GM13976 (cell line): ENCODE measurements at regions not wholly inside any gene's neighbourhood (a gene's known extent, or its start where the extent isn't known, plus 50 kb on each side); places are given as distances from the start of the nearest gene placed in this dataset.
"Not testable (repeated sequence)": the region's sequence is repeated elsewhere in the genome, so short reads cannot be mapped to it uniquely, and the experiment has no call there.

Experiments
- DNase-seq: peaks from one replicate; pipeline ENCODE4 v3.0.0; 2012; ENCODE audit warnings: low spot score
- in situ Hi-C: fragments of 300-500 bp; cut with MboI; formaldehyde crosslinking; loops from one replicate; pipeline ENCODE4 v1.12.0; 2022; ENCODE audit warnings: low sequenced_read_pairs, mixed read lengths, inconsistent platforms; ENCODE audit not compliant: unreplicated experiment
- TF ChIP-seq, protein P1 (sequence below): IDR thresholded peaks from 2 replicates; pipeline ENCODE4 v1.5.1; 2012; ENCODE audit warnings: borderline replicate concordance, mild to moderate bottlenecking; ENCODE audit not compliant: insufficient read depth; ENCODE audit errors: extremely low read depth, missing control alignments, control extremely low read depth

DNA sequence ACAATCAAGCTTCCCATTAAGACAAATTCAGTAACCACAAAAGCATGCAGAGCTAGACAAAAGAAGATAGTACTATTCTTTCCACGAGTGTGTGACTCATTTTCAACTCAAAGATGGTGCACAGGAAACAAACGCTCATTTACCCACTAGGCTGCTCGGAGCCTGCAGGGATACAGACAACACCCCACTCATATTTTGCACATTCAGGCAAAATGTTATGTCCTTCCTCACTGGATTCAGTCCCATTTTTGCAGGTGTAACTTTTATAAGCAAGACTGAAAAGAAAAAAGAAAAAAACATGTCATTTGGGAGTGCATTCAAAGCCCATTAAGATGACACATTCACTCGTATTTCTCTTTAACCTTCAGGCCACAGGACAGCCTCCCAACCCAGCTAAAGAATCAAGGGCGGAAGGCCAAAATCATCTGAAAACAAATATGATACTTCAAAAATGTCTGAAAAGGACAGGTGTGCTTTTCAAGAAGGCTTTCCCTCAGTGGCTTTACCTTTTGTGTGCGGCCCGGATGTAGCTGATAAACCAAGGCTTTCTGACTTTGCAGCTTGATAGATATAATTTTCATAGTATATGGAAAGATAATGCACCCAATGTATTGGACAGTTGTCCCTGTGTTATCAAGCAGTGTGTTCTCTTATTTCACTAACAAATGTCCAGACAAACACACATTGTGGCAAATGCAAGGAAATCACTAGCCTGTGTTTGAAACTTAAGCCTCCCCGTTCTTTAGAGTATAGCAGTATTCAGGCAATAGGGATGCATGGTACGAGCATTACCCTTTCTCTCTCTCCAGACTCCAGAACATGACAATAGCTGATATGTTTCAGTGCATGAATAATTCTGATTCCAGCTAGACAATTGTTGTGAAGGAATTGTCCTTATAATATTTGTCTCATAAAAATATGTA is 147.8 kb upstream of the KRR1 start:
- in situ Hi-C loops: no loop called here
- DNase-seq: no peak
- TF ChIP-seq, protein P1, sequence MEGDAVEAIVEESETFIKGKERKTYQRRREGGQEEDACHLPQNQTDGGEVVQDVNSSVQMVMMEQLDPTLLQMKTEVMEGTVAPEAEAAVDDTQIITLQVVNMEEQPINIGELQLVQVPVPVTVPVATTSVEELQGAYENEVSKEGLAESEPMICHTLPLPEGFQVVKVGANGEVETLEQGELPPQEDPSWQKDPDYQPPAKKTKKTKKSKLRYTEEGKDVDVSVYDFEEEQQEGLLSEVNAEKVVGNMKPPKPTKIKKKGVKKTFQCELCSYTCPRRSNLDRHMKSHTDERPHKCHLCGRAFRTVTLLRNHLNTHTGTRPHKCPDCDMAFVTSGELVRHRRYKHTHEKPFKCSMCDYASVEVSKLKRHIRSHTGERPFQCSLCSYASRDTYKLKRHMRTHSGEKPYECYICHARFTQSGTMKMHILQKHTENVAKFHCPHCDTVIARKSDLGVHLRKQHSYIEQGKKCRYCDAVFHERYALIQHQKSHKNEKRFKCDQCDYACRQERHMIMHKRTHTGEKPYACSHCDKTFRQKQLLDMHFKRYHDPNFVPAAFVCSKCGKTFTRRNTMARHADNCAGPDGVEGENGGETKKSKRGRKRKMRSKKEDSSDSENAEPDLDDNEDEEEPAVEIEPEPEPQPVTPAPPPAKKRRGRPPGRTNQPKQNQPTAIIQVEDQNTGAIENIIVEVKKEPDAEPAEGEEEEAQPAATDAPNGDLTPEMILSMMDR: no peak

GRCh38 chr12:75658286-75658685 is 146.9 kb upstream of the KRR1 start:
- TF ChIP-seq, protein P1: no peak
- in situ Hi-C loops: no loop called here
- DNase-seq: no peak

DNA sequence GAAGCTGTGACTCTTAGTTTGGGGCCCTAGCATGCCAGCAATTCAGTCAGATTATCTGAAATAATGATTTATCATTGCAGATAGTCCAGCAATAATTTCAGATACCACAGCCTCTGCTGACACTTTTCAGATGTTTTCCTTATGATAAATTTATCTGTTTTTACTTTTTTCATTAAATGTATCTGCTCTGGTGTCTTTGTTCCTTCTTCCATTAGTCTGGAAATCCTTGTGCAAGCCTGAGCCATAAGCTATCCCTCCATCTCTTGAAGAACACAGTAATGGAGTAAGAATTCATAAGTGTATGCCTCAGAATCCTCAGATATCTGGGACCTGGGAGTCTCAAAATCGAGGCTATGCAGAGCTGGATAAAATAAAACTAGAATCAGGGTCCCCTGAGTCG is 146.4 kb upstream of the KRR1 start:
- in situ Hi-C loops: no loop called here
- TF ChIP-seq, protein P1: no peak
- DNase-seq: no peak

GRCh38 chr12:75657354-75657753 is 145.9 kb upstream of the KRR1 start:
- in situ Hi-C loops, DNase-seq: not testable (repeated sequence)

GRCh38 chr12:75656648-75657047 is 145.2 kb upstream of the KRR1 start:
- in situ Hi-C loops: no loop called here
- DNase-seq: no peak
- TF ChIP-seq, protein P1: no peak

DNA sequence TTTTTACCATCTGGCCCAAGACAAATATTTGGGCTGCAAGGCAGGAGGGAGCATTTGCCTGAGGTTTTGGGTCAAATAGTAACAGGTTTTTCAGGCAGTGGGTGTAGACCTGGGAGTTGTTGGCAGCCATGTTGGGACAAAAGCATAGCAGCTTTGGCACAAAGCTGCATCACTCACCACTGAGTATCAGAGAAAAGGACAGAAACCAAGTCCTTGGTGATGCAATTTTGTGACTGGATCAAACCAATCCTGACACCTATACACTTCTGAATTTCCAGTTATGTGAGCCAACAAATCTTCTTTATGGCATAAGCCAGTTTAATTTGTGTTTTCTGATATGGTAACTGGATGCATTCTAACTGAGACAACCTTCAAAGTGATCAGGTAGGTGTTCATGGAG is 144.8 kb upstream of the KRR1 start:
- DNase-seq: no peak
- TF ChIP-seq, protein P1: no peak
- in situ Hi-C loops: no loop called here

DNA sequence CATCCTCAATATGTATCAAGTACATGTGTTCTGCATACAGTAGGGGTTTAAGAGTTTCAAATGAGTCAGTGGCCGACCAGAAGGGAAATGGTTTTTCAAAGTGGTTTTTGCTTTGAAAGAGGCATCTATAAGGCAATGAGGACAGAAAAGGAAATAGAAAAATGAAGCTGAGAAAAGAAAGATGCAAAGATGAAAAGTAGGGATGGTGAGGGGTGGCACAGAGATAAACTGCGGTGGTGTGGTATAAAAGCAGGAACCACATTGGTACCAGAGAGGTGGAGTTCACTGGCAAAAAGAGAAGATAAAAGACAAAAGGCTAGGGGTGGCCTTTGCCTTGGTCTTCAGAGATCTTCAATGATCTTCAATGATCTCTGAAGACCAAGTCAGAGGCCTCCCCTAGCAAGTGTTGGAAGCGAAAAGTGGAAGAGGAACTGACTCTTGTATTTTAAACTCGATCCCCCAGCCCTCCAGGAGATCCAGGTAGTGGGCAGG is 144.0 kb upstream of the KRR1 start:
- DNase-seq: no peak

More for the DNA sequence above, 144.0 kb upstream of the KRR1 start:
- TF ChIP-seq, protein P1: no peak
- in situ Hi-C loops: no loop called here
